Panc1 (cell line): ENCODE measurements at regions not wholly inside any gene's neighbourhood (a gene's known extent, or its start where the extent isn't known, plus 50 kb on each side); places are given as distances from the start of the nearest gene placed in this dataset.

Experiments
- ATAC-seq: fragments of 200-7000 bp; cut with Tn5 transposase; 2 replicates; pipeline ENCODE4 v1.9.1; 2020; ENCODE audit warnings: mild to moderate bottlenecking, moderate library complexity
- BruUV-seq: library from RNA; stranded (reverse); fragments of 400-500 nt; replicated peaks from 2 replicates; lab custom pipeline; 2021; lab: Mats Ljungman, UMichigan
- CTCF ChIA-PET: fragments of 300-600 bp; sonication (Branson Sonifier 250); formaldehyde crosslinking; loops from one replicate; lab custom pipeline; 2022; ENCODE audit warnings: antibody characterized with exemption; lab: Charles Lee
- POLR2A ChIA-PET: fragments of 300-600 bp; sonication (Branson Sonifier 250); formaldehyde crosslinking; loops from one replicate; lab custom pipeline; 2022; ENCODE audit warnings: antibody characterized with exemption; lab: Charles Lee
- DNase-seq: peaks from one replicate; pipeline ENCODE4 v3.0.0-alpha.2; 2010; ENCODE audit warnings: low read depth, low spot score
- H3K27ac ChIP-seq: 2 replicates; pipeline ENCODE4 v1.5.1; 2011; ENCODE audit warnings: mild to moderate bottlenecking, low read length, inconsistent platforms
- H3K27me3 ChIP-seq: fragments of 200-500 bp; sonication (Bioruptor generic); 2 replicates; pipeline ENCODE4 v1.6.0; 2014; ENCODE audit warnings: low read length, inconsistent platforms; ENCODE audit not compliant: control insufficient read depth, insufficient read depth
- H3K36me3 ChIP-seq: fragments of 200-500 bp; sonication (Bioruptor generic); 2 replicates; pipeline ENCODE4 v1.5.1; 2014; ENCODE audit warnings: inconsistent platforms, mild to moderate bottlenecking, low read length, moderate library complexity; ENCODE audit not compliant: control insufficient read depth, insufficient read depth
- H3K4me1 ChIP-seq: 2 replicates; pipeline ENCODE4 v1.5.1; 2011; ENCODE audit warnings: inconsistent platforms, mild to moderate bottlenecking, low read length, moderate library complexity; ENCODE audit not compliant: control insufficient read depth, insufficient read depth
- H3K4me3 ChIP-seq, 2 experiments: 2 replicates each; pipeline ENCODE4 v1.5.1; 2011 to 2012; ENCODE audit warnings: low read depth in 2 of 2, low read length in 2 of 2, mild to moderate bottlenecking in 2 of 2, inconsistent platforms in 1 of 2, moderate library complexity in 1 of 2
- H3K9me3 ChIP-seq: fragments of 200-500 bp; sonication (Bioruptor generic); 2 replicates; pipeline ENCODE4 v1.5.1; 2014; ENCODE audit warnings: low read depth, mild to moderate bottlenecking, inconsistent platforms, low read length, moderate library complexity; ENCODE audit not compliant: control insufficient read depth, insufficient read depth
- CTCF ChIP-seq: fragments of 450-650 bp; IDR thresholded peaks from 2 replicates; pipeline ENCODE4 v1.5.1; 2017; ENCODE audit warnings: mild to moderate bottlenecking
- POLR2AphosphoS5 ChIP-seq: IDR thresholded peaks from 2 replicates; pipeline ENCODE4 v1.6.1; 2012; ENCODE audit warnings: mild to moderate bottlenecking, low read depth, low read length, moderate library complexity
- REST ChIP-seq, 2 experiments: IDR thresholded peaks; 2 replicates each; pipeline ENCODE4 v1.6.1; 2011 to 2012; ENCODE audit warnings: low read depth in 2 of 2, control low read depth in 1 of 2, low read length in 1 of 2, mild to moderate bottlenecking in 1 of 2, moderate library complexity in 1 of 2; ENCODE audit not compliant: insufficient read depth in 1 of 2
- SIN3A ChIP-seq: IDR thresholded peaks from 2 replicates; pipeline ENCODE4 v1.6.1; 2012; ENCODE audit warnings: low read depth, mild to moderate bottlenecking, low read length, moderate library complexity, borderline replicate concordance; ENCODE audit not compliant: insufficient read depth
- TCF7L2 ChIP-seq: IDR thresholded peaks from 2 replicates; pipeline ENCODE4 v1.6.1; 2011; ENCODE audit warnings: mild to moderate bottlenecking, low read depth, low read length, inconsistent platforms
- in situ Hi-C: cut with HindIII; loops from 2 replicates; pipeline ENCODE4 v1.10.0; 2016; ENCODE audit warnings: low sequenced_read_pairs, low pct_unique_long_range_greater_than_20kb
- intact Hi-C: fragments of 100-400 bp; cut with micrococcal nuclease; formaldehyde crosslinking; loops from one replicate; pipeline ENCODE4 v1.10.0; 2022; ENCODE audit not compliant: unreplicated experiment

GRCh38 chr3:144296808-144297207, 325.2 kb downstream of the DIPK2A start:
- intact Hi-C loops: no loop called here

GRCh38 chr3:144301863-144302262, 330.2 kb downstream of the DIPK2A start:
- no peak for ATAC-seq
- CTCF ChIA-PET: no interaction called here
- in situ Hi-C loops: no loop called here

More at GRCh38 chr3:144296808-144297207, 325.2 kb downstream of the DIPK2A start:
- no TSS peak for BruUV-seq
- no peak for ATAC-seq
- H3K27me3 ChIP-seq: no peaks in the 10 kb centered on the region
- 0 out of 2 replicates have a peak, but pooled peaks cover 3% of the 10 kb centered on the region for H3K9me3 ChIP-seq
- H3K4me3 ChIP-seq: no peak overlapping the region
- no peak overlapping the region for H3K27ac ChIP-seq
- H3K36me3 ChIP-seq: no peaks in the 10 kb centered on the region
- CTCF ChIA-PET: no interaction called here
- DNase-seq: no peak
- in situ Hi-C loops: no loop called here
- no peak for TF ChIP-seq REST (IDR thresholded peaks at IDR 0.05; ENCODE audit: insufficient read depth in 1 of 2, low read depth in 2 of 2, low read length in 1 of 2)
- TF ChIP-seq SIN3A: no peak
- TF ChIP-seq TCF7L2: no peak
- TF ChIP-seq CTCF: no peak
- no peak for TF ChIP-seq POLR2AphosphoS5
- H3K4me1 ChIP-seq: no peaks in the 10 kb centered on the region
- POLR2A ChIA-PET: no interaction called here

More at GRCh38 chr3:144301863-144302262, 330.2 kb downstream of the DIPK2A start:
- peaks cover 5% of the 10 kb centered on the region; the same call in 1 of the 2 replicates for H3K9me3 ChIP-seq
- POLR2A ChIA-PET: no interaction called here
- BruUV-seq: no TSS peak
- no peaks in the 10 kb centered on the region for H3K4me1 ChIP-seq
- no peak overlapping the region for H3K27ac ChIP-seq
- intact Hi-C loops: no loop called here
- TF ChIP-seq POLR2AphosphoS5 (no peak), TCF7L2 (no peak), CTCF (no peak), REST (IDR thresholded peaks at IDR 0.05; ENCODE audit: insufficient read depth in 1 of 2, low read depth in 2 of 2, low read length in 1 of 2) (no peak), SIN3A (no peak)
- no peak for DNase-seq
- no peaks in the 10 kb centered on the region for H3K27me3 ChIP-seq
- no peaks in the 10 kb centered on the region for H3K36me3 ChIP-seq
- no peak overlapping the region for H3K4me3 ChIP-seq
